ENCODE measurements at regions not wholly inside any gene's neighbourhood (a gene's known extent, or its start where the extent isn't known, plus 50 kb on each side); places are given as distances from the start of the nearest gene placed in this dataset.

- DNase-seq (ENCODE audit: low spot score), result no peak
- no peak overlapping the region for H3K27ac ChIP-seq
- H3K4me3 ChIP-seq, result no peak overlapping the region
- TF ChIP-seq CTCF (IDR thresholded peaks at IDR 0.05), result no peak
Observed at GRCh38 chr16:54616610-54617009, 314.1 kb upstream of the IRX5 start.

GRCh38 chr16:54605536-54606066 lies 319.0 kb upstream of the IRX3 start:
- H3K4me3 ChIP-seq, result no peak overlapping the region
- no peak for TF ChIP-seq CTCF (IDR thresholded peaks at IDR 0.05)
- no peak for DNase-seq (ENCODE audit: low spot score)
- no peak overlapping the region for H3K27ac ChIP-seq

- no peak overlapping the region for H3K4me3 ChIP-seq
- no peak for DNase-seq (ENCODE audit: low spot score)
- no peak overlapping the region for H3K27ac ChIP-seq
- TF ChIP-seq CTCF (IDR thresholded peaks at IDR 0.05), result no peak
Observed at GRCh38 chr16:54602666-54603065, 316.1 kb upstream of the IRX3 start.

- Histone ChIP-seq H3K4me3 (no peak overlapping the region), H3K27ac (no peak overlapping the region)
- DNase-seq (ENCODE audit: low spot score), result no peak
- no peak for TF ChIP-seq CTCF (IDR thresholded peaks at IDR 0.05)
Observed at GRCh38 chr16:54597222-54597621, 310.6 kb upstream of the IRX3 start.

- no peak for DNase-seq (ENCODE audit: low spot score)
- TF ChIP-seq CTCF (IDR thresholded peaks at IDR 0.05), result no peak
- Histone ChIP-seq H3K27ac (no peak overlapping the region), H3K4me3 (no peak overlapping the region)
Observed at GRCh38 chr16:54595621-54596020, 309.0 kb upstream of the IRX3 start.

- no peak for DNase-seq (ENCODE audit: low spot score)
- no peak for TF ChIP-seq CTCF (IDR thresholded peaks at IDR 0.05)
- H3K27ac ChIP-seq, result no peak overlapping the region
- H3K4me3 ChIP-seq, result no peak overlapping the region
Observed at GRCh38 chr16:54594601-54595391, 308.2 kb upstream of the IRX3 start.

GRCh38 chr16:54591816-54592246 lies 305.2 kb upstream of the IRX3 start:
- DNase-seq (ENCODE audit: low spot score), result no peak

More at GRCh38 chr16:54591816-54592246, 305.2 kb upstream of the IRX3 start:
- no peak overlapping the region for H3K4me3 ChIP-seq
- no peak for TF ChIP-seq CTCF (IDR thresholded peaks at IDR 0.05)
- no peak overlapping the region for H3K27ac ChIP-seq

All from coronary artery (tissue), 2 donors.